Activated T-helper 1 cell treated with anti-CD3 and anti-CD28 coated beads, Interleukin-12 subunit alpha, Interleukin-12 subunit beta, Interleukin-2, Interleukin-4 antibody, amounts not matched to agents 30 ng/mL and 10 ng/mL and 1 ng/mL, durations not matched to agents 14 hours and 24 hours and 36 hours (primary cell): ENCODE measurements at regions not wholly inside any gene's neighbourhood (a gene's known extent, or its start where the extent isn't known, plus 50 kb on each side); places are given as distances from the start of the nearest gene placed in this dataset.
A peak's percentile ranks its signal among the peaks of the same experiment; 100 is the strongest.
"Not testable (repeated sequence)": the region's sequence is repeated elsewhere in the genome, so short reads cannot be mapped to it uniquely, and the experiment has no call there.

Experiments used
- DNase-seq: peaks from one replicate; pipeline ENCODE4 v3.0.0; 2021; ENCODE audit warnings: low spot score
- H3K27ac Mint-ChIP-seq: one replicate; pipeline ENCODE4 v1.8.0; 2021; ENCODE audit warnings: mild to moderate bottlenecking, mixed read lengths
- H3K27me3 Mint-ChIP-seq: one replicate; pipeline ENCODE4 v1.8.0; 2022; ENCODE audit warnings: mild to moderate bottlenecking, moderate library complexity, mixed read lengths; ENCODE audit not compliant: insufficient read depth
- H3K36me3 Mint-ChIP-seq: one replicate; pipeline ENCODE4 v1.8.0; 2021; ENCODE audit warnings: low read depth, mixed read lengths
- H3K4me1 Mint-ChIP-seq: one replicate; pipeline ENCODE4 v1.8.0; 2021; ENCODE audit warnings: low read depth, mixed read lengths
- H3K4me3 Mint-ChIP-seq: one replicate; pipeline ENCODE4 v1.8.0; 2021; ENCODE audit warnings: mild to moderate bottlenecking, moderate library complexity, mixed read lengths
- H3K9me3 Mint-ChIP-seq: one replicate; pipeline ENCODE4 v1.8.0; 2021; ENCODE audit warnings: mixed read lengths
- intact Hi-C: fragments of 100-400 bp; cut with micrococcal nuclease; formaldehyde crosslinking; loops from one replicate; pipeline ENCODE4 v1.15.1; 2024

GRCh38 chr10:11403646-11404045 is 207.8 kb downstream of the USP6NL start:
- peaks cover 63% of the 10 kb centered on the region for H3K4me1 Mint-ChIP-seq
- DNase-seq, intact Hi-C loops, H3K36me3 Mint-ChIP-seq, H3K4me3 Mint-ChIP-seq, H3K27me3 Mint-ChIP-seq: not testable (repeated sequence)
- H3K27ac Mint-ChIP-seq = peak overlapping the region; percentile 87
- H3K9me3 Mint-ChIP-seq = peaks cover 18% of the 10 kb centered on the region

GRCh38 chr10:11403116-11403515 is 208.3 kb downstream of the USP6NL start:
- H3K27me3 Mint-ChIP-seq = peaks cover 3% of the 10 kb centered on the region
- H3K27ac Mint-ChIP-seq = peak overlapping the region; percentile 87
- H3K4me3 Mint-ChIP-seq = peak overlapping the region; percentile 63
- H3K9me3 Mint-ChIP-seq = peaks cover 18% of the 10 kb centered on the region
- peaks cover 63% of the 10 kb centered on the region for H3K4me1 Mint-ChIP-seq
- H3K36me3 Mint-ChIP-seq = peaks cover 5% of the 10 kb centered on the region
- intact Hi-C loops = no loop called here
- peak; percentile 59 for DNase-seq

GRCh38 chr10:11402392-11402791 is 209.1 kb downstream of the USP6NL start:
- DNase-seq = no peak
- peaks cover 3% of the 10 kb centered on the region for H3K36me3 Mint-ChIP-seq
- H3K27ac Mint-ChIP-seq = peak overlapping the region; percentile 45
- H3K27me3 Mint-ChIP-seq = peaks cover 3% of the 10 kb centered on the region
- peaks cover 18% of the 10 kb centered on the region for H3K9me3 Mint-ChIP-seq
- H3K4me1 Mint-ChIP-seq = peaks cover 57% of the 10 kb centered on the region
- intact Hi-C loops = no loop called here
- no peak overlapping the region for H3K4me3 Mint-ChIP-seq

- Mint-ChIP-seq H3K27ac (peak overlapping the region; percentile 21), H3K27me3 (peaks cover 3% of the 10 kb centered on the region), H3K9me3 (peaks cover 18% of the 10 kb centered on the region), H3K36me3 (peaks cover 2% of the 10 kb centered on the region), H3K4me1 (peaks cover 49% of the 10 kb centered on the region), H3K4me3 (no peak overlapping the region)
- intact Hi-C loops = no loop called here
- DNase-seq = no peak
These were observed 209.9 kb downstream of the USP6NL start for GRCh38 chr10:11401264-11402235.

GRCh38 chr10:11397980-11398580 is 213.4 kb downstream of the USP6NL start:
- Mint-ChIP-seq H3K27me3 (peaks cover 8% of the 10 kb centered on the region), H3K36me3 (peaks cover 2% of the 10 kb centered on the region), H3K27ac (no peak overlapping the region), H3K4me1 (peaks cover 31% of the 10 kb centered on the region), H3K4me3 (no peak overlapping the region), H3K9me3 (peaks cover 8% of the 10 kb centered on the region)
- intact Hi-C loops = no loop called here
- no peak for DNase-seq

- DNase-seq = no peak
- H3K4me3 Mint-ChIP-seq = no peak overlapping the region
- peaks cover 3% of the 10 kb centered on the region for H3K9me3 Mint-ChIP-seq
- intact Hi-C loops = no loop called here
- H3K4me1 Mint-ChIP-seq = peaks cover 23% of the 10 kb centered on the region
- no peaks in the 10 kb centered on the region for H3K36me3 Mint-ChIP-seq
- H3K27ac Mint-ChIP-seq = no peak overlapping the region
- peaks cover 11% of the 10 kb centered on the region for H3K27me3 Mint-ChIP-seq
These were observed 214.1 kb downstream of the USP6NL start for GRCh38 chr10:11397077-11397965.

GRCh38 chr10:11396311-11396955 is 215.0 kb downstream of the USP6NL start:
- Mint-ChIP-seq H3K36me3 (no peaks in the 10 kb centered on the region), H3K9me3 (no peaks in the 10 kb centered on the region), H3K4me3 (no peak overlapping the region), H3K4me1 (peaks cover 14% of the 10 kb centered on the region), H3K27me3 (peaks cover 11% of the 10 kb centered on the region), H3K27ac (no peak overlapping the region)
- no peak for DNase-seq
- intact Hi-C loops = no loop called here

- H3K27me3 Mint-ChIP-seq = peaks cover 11% of the 10 kb centered on the region
- peaks cover 7% of the 10 kb centered on the region for H3K4me1 Mint-ChIP-seq
- DNase-seq = no peak
- H3K36me3 Mint-ChIP-seq = no peaks in the 10 kb centered on the region
- no peaks in the 10 kb centered on the region for H3K9me3 Mint-ChIP-seq
- intact Hi-C loops = no loop called here
- no peak overlapping the region for H3K27ac Mint-ChIP-seq
- H3K4me3 Mint-ChIP-seq = no peak overlapping the region
These were observed 215.7 kb downstream of the USP6NL start for GRCh38 chr10:11395581-11396310.

GRCh38 chr10:11395161-11395560 is 216.3 kb downstream of the USP6NL start:
- Mint-ChIP-seq H3K27me3 (peaks cover 8% of the 10 kb centered on the region), H3K9me3 (no peaks in the 10 kb centered on the region), H3K4me1 (peaks cover 1% of the 10 kb centered on the region), H3K27ac (no peak overlapping the region), H3K36me3 (no peaks in the 10 kb centered on the region), H3K4me3 (no peak overlapping the region)
- intact Hi-C loops = no loop called here
- DNase-seq = no peak

GRCh38 chr10:11393858-11394257 is 217.6 kb downstream of the USP6NL start:
- no peak for DNase-seq
- H3K4me1 Mint-ChIP-seq = no peaks in the 10 kb centered on the region
- H3K27me3 Mint-ChIP-seq = peaks cover 8% of the 10 kb centered on the region
- no peak overlapping the region for H3K4me3 Mint-ChIP-seq
- H3K27ac Mint-ChIP-seq = no peak overlapping the region
- no peaks in the 10 kb centered on the region for H3K9me3 Mint-ChIP-seq
- H3K36me3 Mint-ChIP-seq = no peaks in the 10 kb centered on the region
- intact Hi-C loops = no loop called here

- H3K4me3 Mint-ChIP-seq = no peak overlapping the region
- no peaks in the 10 kb centered on the region for H3K36me3 Mint-ChIP-seq
- intact Hi-C loops = no loop called here
- no peaks in the 10 kb centered on the region for H3K4me1 Mint-ChIP-seq
- no peak overlapping the region for H3K27ac Mint-ChIP-seq
- no peak for DNase-seq
- peaks cover 8% of the 10 kb centered on the region for H3K27me3 Mint-ChIP-seq
- H3K9me3 Mint-ChIP-seq = no peaks in the 10 kb centered on the region
These were observed 218.7 kb downstream of the USP6NL start for GRCh38 chr10:11392776-11393175.

- Mint-ChIP-seq H3K36me3 (no peaks in the 10 kb centered on the region), H3K9me3 (no peaks in the 10 kb centered on the region), H3K4me3 (no peak overlapping the region), H3K4me1 (no peaks in the 10 kb centered on the region), H3K27ac (no peak overlapping the region), H3K27me3 (peaks cover 11% of the 10 kb centered on the region)
- intact Hi-C loops = no loop called here
- no peak for DNase-seq
These were observed 222.5 kb downstream of the USP6NL start for GRCh38 chr10:11388996-11389395.
